Prostate gland (tissue), 2 donors: ENCODE measurements at regions not wholly inside any gene's neighbourhood (a gene's known extent, or its start where the extent isn't known, plus 50 kb on each side); places are given as distances from the start of the nearest gene placed in this dataset.

Experiments used
- DNase-seq: peaks from one replicate; pipeline ENCODE4 v3.0.0-alpha.2; 2019; ENCODE audit warnings: low spot score
- H3K27ac ChIP-seq, 2 donors: fragments of 200-600 bp; sonication (generic); 2 replicates each; pipeline ENCODE4 v1.5.1; 2017 to 2019
- H3K27me3 ChIP-seq: fragments of 200-600 bp; sonication (generic); replicated peaks from 2 replicates; pipeline ENCODE4 v1.5.1; 2019; ENCODE audit not compliant: insufficient read depth
- H3K36me3 ChIP-seq, 2 donors: fragments of 200-600 bp; sonication (generic); 1 replicate in 1 of 2; 2 replicates in 1 of 2; pipeline versions ENCODE4 v1.5.1 to v1.8.1; 2017 to 2019
- H3K4me1 ChIP-seq: fragments of 200-600 bp; sonication (generic); replicated peaks from 2 replicates; pipeline ENCODE4 v1.5.1; 2019
- H3K4me3 ChIP-seq, 2 donors: fragments of 200-600 bp; sonication (generic); 2 replicates each; pipeline ENCODE4 v1.5.1; 2017 to 2019
- H3K9me3 ChIP-seq: fragments of 200-600 bp; sonication (generic); 2 replicates; pipeline ENCODE4 v1.5.1; 2017
- POLR2A ChIP-seq: fragments of 450-650 bp; IDR thresholded peaks from one replicate; pipeline ENCODE4 v1.6.1; 2016; ENCODE audit warnings: antibody characterized with exemption, mild to moderate bottlenecking
- POLR2AphosphoS5 ChIP-seq: sonication (generic); formaldehyde crosslinking; IDR thresholded peaks from one replicate; pipeline ENCODE4 v1.6.1; 2017; ENCODE audit warnings: antibody characterized with exemption
- WGBS: methylation state at CpG from one replicate; pipeline ENCODE4 v1.1.5; 2018; 5-methylcytosine and 5-hydroxymethylcytosine counted together
- intact Hi-C: fragments of 100-400 bp; cut with DNase I; formaldehyde crosslinking; loops from one replicate; pipeline ENCODE4 v1.14.2; 2022
- TF ChIP-seq, protein P1 (sequence below), 4 experiments: fragments of 200-600 bp in 2 of 4; fragments of 450-650 bp in 2 of 4; sonication (generic) in 2 of 4; IDR thresholded peaks; 1 replicate in 3 of 4; 2 replicates in 1 of 4; pipeline ENCODE4 v1.5.1; 2016 to 2019; ENCODE audit warnings: antibody characterized with exemption in 4 of 4, mild to moderate bottlenecking in 2 of 4, moderate library complexity in 2 of 4

DNA sequence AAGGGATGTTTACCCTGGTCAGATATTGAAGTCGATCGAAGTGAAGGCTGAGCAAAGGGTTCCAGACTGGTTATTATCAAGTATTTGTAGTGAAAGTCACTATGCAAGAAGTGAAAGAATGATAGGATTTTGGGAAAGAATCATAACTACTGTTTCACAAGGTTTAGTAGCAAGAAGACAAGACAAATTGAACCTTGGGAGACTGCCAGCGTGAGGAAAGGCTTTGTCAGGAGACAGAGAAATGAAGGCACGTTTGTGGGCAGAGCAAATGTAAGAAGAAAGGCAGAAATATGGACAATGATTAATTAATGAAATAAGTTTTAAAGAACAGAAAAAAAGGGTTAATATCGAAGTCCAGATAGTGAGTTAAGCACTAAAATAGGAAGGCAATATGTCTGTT lies 456.8 kb downstream of the TRIML1 start:
- WGBS: 54% methylated on average over 5 of the region's 5 CpGs
- Histone ChIP-seq H3K36me3 (no peaks in the 10 kb centered on the region), H3K27me3 (no peaks in the 10 kb centered on the region), H3K4me3 (no peak overlapping the region), H3K4me1 (no peaks in the 10 kb centered on the region), H3K27ac (no peak overlapping the region), H3K9me3 (no peaks in the 10 kb centered on the region)
- intact Hi-C loops: no loop called here
- no peak for TF ChIP-seq POLR2A
- no peak for TF ChIP-seq POLR2AphosphoS5
- TF ChIP-seq, protein P1, sequence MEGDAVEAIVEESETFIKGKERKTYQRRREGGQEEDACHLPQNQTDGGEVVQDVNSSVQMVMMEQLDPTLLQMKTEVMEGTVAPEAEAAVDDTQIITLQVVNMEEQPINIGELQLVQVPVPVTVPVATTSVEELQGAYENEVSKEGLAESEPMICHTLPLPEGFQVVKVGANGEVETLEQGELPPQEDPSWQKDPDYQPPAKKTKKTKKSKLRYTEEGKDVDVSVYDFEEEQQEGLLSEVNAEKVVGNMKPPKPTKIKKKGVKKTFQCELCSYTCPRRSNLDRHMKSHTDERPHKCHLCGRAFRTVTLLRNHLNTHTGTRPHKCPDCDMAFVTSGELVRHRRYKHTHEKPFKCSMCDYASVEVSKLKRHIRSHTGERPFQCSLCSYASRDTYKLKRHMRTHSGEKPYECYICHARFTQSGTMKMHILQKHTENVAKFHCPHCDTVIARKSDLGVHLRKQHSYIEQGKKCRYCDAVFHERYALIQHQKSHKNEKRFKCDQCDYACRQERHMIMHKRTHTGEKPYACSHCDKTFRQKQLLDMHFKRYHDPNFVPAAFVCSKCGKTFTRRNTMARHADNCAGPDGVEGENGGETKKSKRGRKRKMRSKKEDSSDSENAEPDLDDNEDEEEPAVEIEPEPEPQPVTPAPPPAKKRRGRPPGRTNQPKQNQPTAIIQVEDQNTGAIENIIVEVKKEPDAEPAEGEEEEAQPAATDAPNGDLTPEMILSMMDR (IDR thresholded peaks at IDR 0.05): no peak
- DNase-seq: no peak

DNA sequence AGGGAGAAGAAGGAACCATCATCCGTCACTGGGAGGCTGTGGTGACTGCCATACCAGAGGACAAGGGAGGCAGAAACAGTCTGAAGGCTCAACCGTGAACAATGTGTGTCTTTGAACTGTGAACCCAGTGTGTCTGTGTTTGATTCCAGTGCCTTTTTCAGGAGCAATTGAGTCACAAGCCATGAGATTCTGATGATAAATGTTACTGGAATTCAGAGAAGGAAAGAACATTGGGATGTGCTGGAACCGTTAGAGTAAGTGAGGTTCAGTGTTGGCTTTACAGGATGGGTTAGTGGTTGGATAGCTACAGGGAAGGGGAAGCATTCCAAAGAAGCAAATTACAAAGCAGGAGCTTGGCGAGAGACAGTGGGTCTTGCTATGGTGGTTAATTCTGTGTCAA lies 464.4 kb downstream of the TRIML1 start:
- Histone ChIP-seq H3K27me3 (no peaks in the 10 kb centered on the region), H3K36me3 (no peaks in the 10 kb centered on the region), H3K27ac (no peak overlapping the region), H3K4me3 (no peak overlapping the region), H3K9me3 (no peaks in the 10 kb centered on the region), H3K4me1 (no peaks in the 10 kb centered on the region)
- TF ChIP-seq POLR2AphosphoS5: no peak
- TF ChIP-seq, protein P1 (IDR thresholded peaks at IDR 0.05): no peak
- no peak for TF ChIP-seq POLR2A
- no peak for DNase-seq
- intact Hi-C loops: no loop called here
- WGBS: 93% methylated on average over 4 of the region's 4 CpGs

DNA sequence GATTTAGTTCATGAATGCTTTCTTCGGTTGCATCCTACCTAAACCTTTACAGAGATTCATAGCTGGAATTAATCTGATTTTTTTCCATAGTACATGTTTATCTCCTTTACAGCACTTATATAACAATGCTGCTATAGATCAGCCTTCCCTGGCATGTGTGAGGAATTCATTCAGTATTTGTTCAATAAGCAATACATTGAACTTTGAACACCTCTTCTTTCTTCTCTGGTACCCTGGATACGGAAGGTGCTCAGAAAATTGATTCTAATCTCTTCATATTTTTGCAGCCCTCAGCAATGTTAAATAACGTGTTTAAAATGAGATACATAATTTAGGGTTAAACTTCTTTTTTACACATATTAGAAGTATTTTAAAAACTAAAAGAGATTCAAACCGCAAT lies 467.4 kb downstream of the TRIML1 start:
- Histone ChIP-seq H3K36me3 (no peaks in the 10 kb centered on the region), H3K9me3 (no peaks in the 10 kb centered on the region), H3K27ac (no peak overlapping the region), H3K4me1 (no peaks in the 10 kb centered on the region), H3K27me3 (no peaks in the 10 kb centered on the region), H3K4me3 (no peak overlapping the region)
- no peak for TF ChIP-seq POLR2A
- TF ChIP-seq POLR2AphosphoS5: no peak
- TF ChIP-seq, protein P1 (IDR thresholded peaks at IDR 0.05): no peak
- WGBS: 59% methylated on average over 4 of the region's 4 CpGs
- intact Hi-C loops: no loop called here
- DNase-seq: no peak

DNA sequence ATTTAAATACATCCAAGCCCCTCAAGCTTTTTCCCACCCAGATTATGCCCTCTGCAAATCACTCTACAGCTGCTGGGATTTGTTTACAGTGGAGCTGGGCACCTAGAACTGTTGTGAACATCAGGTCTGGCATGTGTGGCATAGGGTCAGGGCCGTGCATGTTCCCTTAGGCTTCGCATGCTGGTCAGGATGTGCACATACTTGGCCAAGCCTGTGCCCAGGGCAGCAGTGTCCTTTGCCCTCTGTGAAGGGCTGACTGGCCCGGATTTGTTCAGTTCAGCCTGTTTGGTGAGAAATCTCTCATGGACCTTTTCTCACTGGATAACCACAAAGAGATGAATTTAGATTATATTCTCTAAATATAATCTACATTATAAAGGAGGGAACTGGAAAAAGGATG lies 471.9 kb downstream of the TRIML1 start:
- 85% methylated on average over 3 of the region's 3 CpGs for WGBS
- intact Hi-C loops: no loop called here

DNA sequence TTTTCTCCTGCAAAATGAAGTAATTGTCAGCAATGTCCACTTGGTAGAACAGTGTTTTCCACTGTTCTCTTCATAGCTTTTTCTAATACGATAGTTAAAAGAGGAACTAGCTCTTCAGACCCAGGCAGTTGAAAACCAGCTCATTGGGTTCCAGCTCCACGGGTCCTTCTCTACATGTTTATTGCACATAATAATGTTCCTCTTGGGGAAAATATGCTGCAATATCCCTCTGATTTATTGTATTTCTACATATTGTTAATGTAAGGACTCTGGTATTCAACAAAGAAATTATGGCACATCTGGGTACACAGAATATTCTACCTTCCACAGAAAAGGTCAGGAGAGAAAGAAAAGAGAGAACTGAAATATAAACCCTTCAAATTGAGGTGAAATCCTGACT lies 473.4 kb downstream of the TRIML1 start:
- Histone ChIP-seq H3K27me3 (no peaks in the 10 kb centered on the region), H3K4me3 (no peak overlapping the region), H3K4me1 (no peaks in the 10 kb centered on the region), H3K9me3 (no peaks in the 10 kb centered on the region), H3K36me3 (no peaks in the 10 kb centered on the region), H3K27ac (no peak overlapping the region)
- intact Hi-C loops: no loop called here
- TF ChIP-seq POLR2A: no peak
- TF ChIP-seq, protein P1 (IDR thresholded peaks at IDR 0.05): no peak
- TF ChIP-seq POLR2AphosphoS5: no peak
- 51% methylated on average over 2 of the region's 2 CpGs for WGBS
- DNase-seq: no peak

More for the DNA sequence above, 471.9 kb downstream of the TRIML1 start:
- TF ChIP-seq POLR2AphosphoS5: no peak
- no peaks in the 10 kb centered on the region for H3K27me3 ChIP-seq
- H3K4me3 ChIP-seq: no peak overlapping the region
- H3K9me3 ChIP-seq: no peaks in the 10 kb centered on the region
- no peak overlapping the region for H3K27ac ChIP-seq
- no peak for DNase-seq
- H3K36me3 ChIP-seq: no peaks in the 10 kb centered on the region
- H3K4me1 ChIP-seq: no peaks in the 10 kb centered on the region
